NCI-H226 (cell line): ENCODE measurements at regions not wholly inside any gene's neighbourhood (a gene's known extent, or its start where the extent isn't known, plus 50 kb on each side); places are given as distances from the start of the nearest gene placed in this dataset.
A peak's percentile ranks its signal among the peaks of the same experiment; 100 is the strongest.
"Not testable (repeated sequence)": the region's sequence is repeated elsewhere in the genome, so short reads cannot be mapped to it uniquely, and the experiment has no call there.

Experiments
- DNase-seq: peaks from one replicate; pipeline ENCODE4 v3.0.0-alpha.2; 2015

DNA sequence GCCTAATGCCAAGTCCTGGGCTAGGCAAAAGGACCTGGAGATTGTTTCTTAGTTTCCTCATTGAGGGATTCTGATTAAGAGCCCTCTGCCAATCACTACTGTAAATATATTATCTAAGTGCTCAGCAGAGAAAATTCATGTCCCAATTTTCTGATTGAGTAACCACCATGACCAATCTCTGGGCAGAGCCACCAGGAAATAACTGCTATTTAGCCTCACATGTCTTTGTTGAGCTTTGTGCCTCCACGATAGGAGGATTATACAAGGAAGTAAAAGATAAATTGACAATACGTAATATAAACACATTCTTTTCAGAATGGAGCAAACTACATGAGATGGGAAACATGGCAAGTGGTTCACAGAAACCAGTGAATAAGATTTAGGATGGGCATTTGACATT lies 396.1 kb upstream of the PAPPA start:
- DNase-seq: no peak

DNA sequence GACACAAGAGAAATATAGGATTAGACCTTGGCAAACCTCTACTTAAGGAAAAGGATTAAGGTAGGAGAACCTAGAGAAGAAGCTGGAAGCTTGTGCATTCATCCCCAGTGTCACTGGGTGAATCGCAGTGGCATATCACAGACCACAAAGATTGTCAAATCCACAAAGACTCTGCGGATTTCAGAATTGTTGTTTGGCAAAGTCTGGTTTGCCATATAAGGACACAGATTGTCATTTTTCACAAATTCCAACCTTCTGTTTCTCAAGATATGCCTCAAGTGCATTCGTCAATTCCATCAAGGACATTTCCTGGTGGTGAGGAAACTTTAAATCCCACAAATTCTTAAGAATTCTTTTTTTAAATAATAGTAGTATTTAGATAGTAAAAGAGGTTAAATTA lies 395.1 kb upstream of the PAPPA start:
- no peak for DNase-seq

DNA sequence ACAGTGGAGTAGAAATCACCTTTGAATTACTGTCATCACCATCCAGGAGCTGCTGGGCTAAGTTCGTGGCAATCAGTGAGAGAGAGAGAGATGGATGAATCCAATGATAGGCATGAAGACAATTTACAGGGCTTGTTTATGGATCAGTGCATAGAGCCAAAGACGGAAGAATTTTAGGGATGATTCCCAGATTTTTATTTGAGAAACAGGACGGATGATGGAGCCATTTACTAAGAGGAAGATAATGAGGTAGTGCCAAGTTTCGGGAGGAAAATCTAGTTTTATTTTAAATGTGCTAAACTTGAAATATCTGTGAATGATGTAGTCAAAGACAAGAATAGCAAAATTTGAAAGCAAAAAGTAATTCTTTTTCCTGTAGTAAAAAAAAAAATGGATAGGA lies 394.2 kb upstream of the PAPPA start:
- no peak for DNase-seq

DNA sequence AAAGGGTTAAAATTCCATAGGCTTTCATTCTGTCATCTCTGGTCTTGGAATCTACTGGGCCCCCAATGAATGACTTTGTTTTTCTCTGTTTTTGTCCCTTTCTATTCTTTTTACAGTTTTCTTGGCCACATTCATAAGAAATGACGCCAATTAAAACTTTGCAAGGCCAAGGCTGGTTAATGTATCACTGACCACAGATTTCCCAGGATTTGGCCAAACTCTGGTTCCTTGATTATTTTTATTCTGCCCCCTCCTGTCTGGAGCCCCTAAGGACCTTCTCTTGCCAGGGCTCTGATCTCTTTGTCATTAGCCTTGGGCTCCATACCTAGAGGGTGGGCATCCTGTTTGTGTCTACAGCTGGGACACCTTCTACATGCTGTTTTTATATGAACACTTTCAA lies 388.9 kb upstream of the PAPPA start:
- DNase-seq: no peak

DNA sequence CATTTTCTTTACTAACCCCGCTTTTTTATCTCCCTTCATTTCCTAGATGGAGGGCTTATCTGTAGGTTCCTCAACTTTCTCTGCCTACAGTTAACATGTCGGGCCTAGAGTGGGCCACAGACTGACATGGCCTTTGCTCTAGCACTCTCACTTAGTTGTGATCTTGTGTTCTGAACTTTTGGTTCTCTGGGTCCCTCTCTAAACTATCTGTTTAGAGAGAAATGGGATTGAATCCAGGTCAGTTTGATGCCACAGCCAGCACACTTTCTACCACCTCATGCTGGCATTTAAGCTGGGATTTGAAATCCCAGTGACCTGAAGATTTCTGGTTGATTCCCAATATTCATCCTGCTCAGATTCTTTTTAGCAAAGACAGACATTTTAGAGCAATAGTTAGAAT lies 388.5 kb upstream of the PAPPA start:
- no peak for DNase-seq

DNA sequence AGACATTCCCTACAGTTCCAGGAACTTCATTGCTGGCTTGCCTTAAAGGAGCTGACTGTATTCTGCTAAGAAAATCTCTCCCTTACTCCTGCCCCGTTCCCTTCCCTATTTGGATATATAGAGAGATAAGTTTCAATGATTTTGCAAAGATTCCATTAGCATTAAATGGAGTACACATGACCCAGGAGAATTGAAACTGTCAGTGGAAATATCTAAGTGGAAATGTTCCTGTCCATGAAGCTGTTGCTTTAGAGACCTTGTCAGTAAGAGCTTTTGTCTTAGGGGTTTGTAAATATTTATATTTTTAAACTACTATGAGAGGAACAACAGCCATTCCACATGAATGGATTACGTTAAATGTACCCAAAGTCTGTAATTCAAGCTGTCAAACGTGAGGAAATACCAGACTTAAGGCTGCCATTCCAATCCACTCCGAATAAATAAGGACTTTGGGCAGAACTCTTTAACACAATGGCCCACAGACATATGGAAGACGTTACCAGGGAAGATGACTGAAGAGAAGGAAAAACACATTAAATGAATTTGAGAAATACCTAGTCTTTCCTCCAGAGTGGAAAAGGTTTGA lies 387.1 kb upstream of the PAPPA start:
- no peak for DNase-seq

DNA sequence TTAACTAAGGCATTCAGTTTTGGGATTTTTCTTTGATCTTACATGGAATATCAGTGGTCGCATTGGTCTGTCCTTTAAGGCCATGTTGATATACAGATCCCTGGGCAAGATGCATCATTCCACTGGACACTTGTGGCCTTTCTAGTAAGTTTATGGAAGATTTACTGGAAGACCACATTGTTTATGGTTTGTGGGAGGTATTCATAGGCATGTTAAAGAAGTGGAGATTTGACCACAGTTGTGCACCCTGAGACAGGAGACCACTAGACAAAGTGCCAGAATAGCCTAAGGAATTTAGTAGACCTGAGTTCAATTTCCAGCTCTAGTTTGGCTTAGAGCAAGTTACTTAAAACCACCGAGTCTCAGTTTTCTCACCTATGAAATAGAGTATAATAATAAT lies 383.1 kb upstream of the PAPPA start:
- no peak for DNase-seq

DNA sequence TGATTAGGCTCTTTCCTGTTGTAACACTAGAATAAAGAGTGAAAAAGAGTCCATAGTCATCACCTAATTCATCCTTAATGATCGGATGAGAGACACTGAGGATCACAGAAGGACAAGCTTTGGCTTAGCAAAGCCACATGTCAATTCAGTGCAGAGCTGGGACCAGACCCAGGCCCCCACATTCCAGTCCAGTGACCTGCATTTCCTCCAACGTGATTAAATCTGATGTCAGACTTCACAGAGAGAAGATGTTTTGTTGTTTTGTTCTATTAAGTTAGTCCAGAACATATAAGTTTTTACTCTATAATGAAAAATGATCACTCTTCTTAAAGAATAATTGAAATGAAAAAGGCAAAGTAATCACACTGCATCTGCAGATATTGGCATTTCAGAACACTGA lies 377.9 kb upstream of the PAPPA start:
- no peak for DNase-seq

DNA sequence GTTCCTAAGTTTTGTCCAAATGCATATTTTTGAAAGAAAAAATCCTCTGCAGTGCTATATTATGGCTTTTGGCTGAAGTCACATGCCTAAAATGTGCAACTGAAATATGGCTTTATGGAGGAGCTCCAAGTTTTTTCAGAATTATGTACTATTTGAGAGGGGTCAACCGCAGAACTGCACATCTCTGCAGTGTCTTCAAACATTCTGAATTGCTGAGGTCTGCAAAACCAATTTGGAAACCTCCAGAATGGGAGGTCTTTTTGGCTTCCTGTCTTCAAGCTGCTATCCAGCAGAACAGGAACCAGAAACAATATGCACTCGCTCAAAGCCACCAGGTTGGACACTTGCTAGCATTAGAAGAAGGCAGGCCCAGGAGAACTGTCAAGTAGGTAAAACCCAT lies 376.0 kb upstream of the PAPPA start:
- DNase-seq: no peak

DNA sequence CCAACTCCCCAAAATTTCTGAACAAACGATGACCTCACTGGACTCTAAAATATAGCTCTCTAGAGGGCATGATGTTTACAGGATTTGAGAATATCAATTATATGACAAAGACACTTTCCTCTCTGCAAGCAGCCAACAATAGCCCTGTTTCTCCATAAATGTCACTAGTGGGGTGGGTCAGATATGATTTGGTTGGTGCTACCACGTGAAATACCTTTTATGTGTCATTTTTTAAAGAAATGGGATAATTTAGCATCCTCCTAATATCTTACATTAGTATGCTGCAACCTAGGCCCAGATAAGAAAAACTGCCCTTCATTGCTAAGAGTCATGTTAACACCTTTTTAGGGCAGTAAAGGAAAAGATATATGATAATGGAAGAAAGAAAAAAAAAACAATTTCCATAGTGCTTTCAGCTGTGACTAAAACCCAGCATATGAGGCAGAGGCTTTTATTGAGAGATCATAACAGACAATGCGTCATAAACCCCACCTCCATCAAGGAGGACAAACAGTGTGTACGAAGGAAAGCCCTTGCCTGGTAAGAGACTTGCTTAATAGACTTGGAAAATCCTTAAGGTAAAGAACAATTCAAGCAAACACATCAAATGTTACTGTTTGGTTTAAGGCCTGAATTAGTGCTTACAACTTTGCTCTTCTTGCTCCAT lies 372.4 kb upstream of the PAPPA start:
- DNase-seq: no peak

DNA sequence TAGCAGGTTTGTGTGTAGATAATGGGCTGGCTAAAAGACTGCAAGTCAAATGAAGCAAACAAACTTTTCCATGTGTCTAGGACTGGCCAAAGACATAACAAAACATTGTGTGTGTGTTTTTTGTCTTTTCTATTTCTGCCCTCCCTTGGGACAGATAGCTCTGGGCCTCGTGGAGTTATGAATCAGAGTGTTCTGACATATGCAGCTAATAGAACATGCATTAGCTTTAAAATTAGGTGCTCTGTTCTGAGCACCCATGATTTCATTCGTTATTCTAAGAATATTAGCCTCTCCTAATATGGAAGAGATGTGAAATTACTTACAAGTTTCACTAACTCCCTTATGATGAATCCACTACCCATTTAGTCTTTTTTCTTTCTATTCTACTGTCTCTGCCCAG lies 367.3 kb upstream of the PAPPA start:
- no peak for DNase-seq

DNA sequence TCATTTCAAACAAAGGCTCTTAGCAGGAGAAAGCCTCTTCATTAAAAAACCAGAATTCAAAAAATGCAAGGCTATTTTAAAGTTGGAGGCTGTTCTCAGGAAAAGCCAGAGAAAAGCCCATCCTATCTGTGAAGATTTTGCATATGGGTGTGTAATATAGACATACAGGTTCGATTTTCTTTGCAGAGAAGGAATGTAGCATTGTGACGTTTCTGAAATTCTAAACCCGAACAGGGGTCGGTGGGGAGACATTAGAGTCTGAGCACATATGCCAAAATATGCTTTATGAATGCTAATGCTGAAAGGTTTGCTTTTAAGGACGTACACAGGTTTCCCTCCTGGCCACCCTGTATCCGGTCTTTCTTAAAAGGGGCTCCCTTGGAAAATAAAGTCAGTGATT lies 363.1 kb upstream of the PAPPA start:
- no peak for DNase-seq

DNA sequence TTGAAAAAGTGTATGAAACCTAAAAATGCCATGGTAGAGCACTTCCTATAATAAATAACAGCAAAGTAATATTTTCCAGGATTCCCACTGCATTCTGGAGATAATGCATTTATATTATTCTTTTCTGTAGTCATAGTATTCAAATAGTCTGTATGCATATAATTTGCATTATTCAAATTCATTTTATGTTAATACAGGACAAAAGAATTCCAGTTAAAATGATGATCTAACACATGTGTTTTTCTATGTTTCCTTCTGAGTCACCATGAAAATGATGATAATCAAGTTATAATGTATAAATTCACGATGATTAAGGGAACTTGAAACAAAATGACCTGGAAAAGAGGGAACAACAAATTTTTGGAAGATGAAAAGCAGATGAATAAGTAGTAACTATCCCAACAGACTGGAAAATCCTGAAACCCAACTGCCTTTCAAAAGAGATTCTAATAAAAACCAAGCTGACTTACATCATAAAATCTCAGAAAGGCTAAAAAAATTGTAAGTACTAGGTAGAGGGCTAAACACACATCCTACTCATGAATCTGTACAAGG lies 358.6 kb upstream of the PAPPA start:
- DNase-seq: no peak

DNA sequence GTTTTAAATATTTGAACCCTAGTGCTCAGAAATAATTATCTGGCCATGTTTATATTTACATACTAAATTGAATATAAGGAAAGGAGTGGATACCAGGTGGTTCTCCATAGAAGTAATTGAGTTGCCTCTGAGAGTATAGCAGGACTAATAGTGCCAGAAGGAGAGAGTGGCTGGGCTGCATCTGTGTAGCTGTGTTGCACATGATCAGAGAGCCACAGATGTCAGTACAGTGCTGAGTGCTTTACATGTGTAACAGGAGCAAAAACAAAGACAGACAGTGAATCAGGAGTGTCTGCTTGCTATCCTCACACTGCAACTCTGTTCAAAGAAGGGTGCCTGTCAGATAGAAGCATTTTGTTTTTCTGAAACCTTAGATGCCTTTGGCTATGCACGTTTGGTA lies 353.9 kb upstream of the PAPPA start:
- DNase-seq: no peak

DNA sequence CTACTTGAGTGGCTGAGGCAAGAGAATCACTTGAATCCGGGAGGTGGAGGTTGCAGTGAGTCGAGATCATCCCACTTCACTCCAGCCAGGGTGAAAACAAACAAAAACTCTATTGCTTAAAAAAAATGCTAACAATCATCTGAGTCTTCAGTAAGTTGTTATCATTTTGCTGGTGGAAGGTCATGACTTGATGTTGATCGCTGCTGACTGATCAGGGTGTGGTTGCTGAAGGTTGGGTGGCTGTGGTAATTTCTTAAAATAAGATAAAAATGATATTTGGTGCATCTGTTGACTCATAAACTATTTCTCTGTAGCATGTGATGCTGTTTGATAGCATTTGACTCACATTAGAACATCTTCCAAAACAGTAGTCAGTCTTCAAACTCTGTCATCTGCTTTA lies 349.4 kb upstream of the PAPPA start:
- peak; percentile 20 for DNase-seq

DNA sequence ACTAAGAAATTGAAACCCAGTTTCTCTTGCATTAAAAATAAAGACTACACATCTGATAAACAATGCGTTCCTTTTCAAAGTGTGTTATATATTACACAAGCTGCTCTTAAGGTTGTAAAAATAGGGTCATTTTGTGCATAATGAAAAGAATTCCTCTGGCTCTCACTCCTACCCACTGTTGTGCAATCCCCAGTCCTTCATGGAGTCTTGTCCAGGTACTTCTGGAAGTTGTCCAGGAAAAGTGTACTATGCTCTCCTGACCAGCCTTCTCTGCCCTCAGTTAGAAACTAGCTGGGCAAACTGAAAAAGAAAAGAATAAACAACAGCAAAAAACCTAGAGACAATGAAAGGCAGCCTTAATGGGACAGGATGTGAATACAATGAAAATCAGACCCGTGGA lies 345.5 kb upstream of the PAPPA start:
- DNase-seq: peak; percentile 59

DNA sequence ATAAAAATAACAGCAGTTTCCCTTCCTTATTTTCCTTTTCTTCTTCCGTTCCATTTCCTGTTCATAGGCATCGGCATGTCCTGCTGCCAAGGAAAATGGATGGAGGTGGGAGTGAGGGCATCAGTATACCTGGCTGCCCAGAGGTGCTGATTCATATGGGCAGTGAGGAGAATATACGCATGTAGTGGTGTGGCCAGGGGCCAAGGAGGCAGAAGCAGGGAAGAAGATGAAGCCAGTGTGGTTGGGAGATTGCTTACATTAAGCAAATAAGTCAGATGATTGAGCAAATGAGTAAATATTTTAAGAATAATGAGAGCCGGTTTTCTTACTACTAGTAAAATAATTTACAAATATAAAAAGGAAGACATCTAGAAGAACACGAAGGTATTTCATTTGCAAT lies 344.9 kb upstream of the PAPPA start:
- DNase-seq: peak; percentile 91

DNA sequence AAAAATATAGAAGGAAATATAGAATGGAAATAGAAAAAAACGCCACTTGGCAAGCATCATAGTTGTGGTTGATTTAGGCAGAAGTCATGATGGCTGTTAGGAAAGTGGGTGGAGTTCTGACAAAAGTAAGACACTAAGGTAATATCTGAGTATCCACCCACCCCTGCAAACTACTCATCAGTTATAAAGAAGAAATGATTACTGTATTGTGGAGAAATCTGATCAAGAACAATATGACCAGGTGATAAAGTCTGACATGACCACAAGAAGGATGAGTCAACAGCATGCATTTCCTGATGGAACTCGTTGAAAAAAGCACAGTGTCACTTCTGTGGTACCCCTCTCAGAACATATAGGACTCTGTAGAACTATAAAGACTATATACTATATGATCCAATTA lies 343.4 kb upstream of the PAPPA start:
- no peak for DNase-seq

DNA sequence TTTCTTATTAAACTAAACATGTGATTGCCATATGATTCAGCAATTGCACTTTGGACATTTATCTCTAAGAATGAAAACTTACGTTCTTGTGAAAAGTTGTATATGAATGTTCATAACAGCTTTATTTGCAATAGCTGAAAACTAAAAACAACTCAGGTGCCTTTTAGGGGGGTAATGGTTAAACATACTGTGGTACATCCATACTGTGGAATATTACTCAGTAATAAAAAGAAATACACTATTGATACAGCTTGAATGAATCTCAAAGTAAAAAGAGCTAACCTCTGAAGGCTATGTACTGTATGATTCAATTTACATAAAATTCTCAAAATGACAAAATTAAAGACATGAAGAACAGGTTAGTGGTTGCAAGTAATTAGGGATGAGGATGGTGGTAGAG lies 339.5 kb upstream of the PAPPA start:
- DNase-seq: no peak

DNA sequence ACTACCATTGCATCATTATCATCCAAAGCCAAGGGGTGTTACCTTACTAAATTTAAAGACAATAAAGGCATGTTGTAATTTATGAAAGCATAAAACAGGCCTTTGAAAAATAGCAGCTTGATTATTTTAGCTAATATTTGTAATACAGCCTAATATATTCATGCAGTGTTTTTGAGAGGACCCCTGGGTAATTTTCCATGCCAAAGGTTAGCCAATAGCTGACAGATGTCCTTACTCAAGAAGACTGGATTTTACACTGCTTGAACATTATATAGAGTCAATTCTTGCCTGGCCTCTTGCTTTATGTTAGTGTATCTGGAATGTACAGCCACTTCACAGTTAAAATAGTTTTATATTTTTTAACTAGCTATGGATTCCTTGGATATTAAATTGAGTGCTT lies 337.8 kb upstream of the PAPPA start:
- DNase-seq: no peak

DNA sequence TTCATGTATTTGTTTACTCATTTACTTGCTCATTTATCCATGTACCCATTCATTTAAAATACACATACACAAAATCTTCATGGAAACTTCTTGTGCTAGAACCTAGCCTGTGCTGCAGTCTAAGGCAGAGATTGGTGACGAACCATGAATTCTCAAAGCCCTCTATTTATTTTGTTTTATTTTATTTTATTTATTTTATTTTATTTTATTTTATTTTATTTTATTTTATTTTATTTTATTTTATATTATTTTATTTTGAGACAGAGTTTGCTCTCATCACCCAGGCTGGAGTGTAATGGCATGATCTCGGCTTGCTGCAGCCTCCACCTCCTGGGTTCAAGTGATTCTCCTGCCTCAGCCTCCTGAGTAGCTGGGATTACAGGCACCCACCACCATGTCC lies 334.9 kb upstream of the PAPPA start:
- not testable (repeated sequence) for DNase-seq

DNA sequence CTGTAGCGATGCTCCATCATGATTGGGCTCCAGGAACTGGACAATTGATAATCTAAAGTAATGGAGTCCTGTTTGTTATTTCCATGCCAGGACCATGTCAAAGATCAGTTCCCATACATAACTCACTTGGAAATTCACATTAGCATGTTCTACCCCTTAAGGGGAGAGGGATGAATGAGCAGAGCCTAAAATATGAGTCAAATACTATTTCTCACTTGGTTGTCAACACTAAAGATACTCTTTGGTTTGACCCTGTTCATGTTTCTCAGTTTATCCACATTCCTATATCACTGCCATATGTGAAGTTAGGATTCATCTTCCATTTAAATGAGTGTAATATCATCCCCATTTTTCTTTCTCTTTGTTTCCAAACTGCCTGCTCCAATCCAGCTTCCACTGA lies 321.6 kb upstream of the PAPPA start:
- DNase-seq: no peak

DNA sequence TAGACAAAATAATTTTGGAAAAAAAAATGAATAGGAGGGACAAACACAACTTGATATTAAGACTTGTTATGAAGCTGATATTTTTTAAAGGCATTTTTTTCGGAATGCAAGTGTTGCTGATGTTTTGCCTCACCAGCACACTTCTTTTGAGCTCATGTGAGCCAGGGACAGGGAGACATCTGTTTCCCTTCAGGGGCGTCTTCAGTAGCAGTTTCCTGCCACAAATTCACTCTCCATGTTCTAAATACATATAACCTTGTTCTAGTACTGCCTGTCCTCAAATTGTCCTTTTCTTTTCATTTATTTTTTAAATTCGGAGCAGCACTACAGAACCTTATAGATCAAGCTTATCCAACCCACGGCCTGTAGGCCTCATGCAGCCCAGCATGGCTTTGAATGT lies 316.0 kb upstream of the PAPPA start:
- DNase-seq: no peak

DNA sequence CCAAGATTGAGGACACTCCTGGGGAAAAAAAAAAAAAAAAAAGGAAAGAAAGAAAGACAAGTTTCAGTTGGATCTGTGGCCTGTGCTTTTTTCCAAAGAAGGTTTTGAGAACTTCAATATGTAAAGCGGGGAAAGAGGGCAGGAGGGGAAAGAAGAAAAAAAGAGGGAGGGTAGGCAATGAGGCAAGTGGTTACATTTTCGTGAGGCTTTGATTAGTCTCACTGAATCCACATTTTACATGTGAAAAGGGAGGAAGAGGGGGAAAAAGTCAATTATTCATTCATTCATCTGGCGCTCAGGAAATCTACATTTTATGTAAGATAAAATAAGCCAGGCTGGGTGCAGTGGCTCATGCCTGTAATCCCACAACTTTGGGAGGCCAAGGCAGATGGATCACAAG lies 315.2 kb upstream of the PAPPA start:
- DNase-seq: no peak

DNA sequence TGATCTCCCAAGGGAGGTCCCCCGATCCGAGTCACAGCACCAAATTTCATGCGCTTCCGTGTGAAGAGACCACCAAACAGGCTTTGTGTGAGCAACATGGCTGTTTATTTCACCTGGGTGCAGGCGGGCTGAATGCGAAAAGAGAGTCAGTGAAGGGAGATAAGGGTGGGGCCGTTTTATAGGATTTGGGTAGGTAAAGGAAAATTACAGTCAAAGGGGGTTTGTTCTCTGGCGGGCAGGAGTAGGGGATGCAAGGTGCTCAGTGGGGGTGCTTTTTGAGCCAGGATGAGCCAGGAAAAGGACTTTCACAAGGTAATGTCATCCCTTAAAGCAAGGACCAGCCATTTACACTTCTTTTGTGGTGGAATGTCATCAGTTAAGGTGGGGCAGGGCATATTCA lies 309.2 kb upstream of the PAPPA start:
- not testable (repeated sequence) for DNase-seq
